MCF 10A (cell line): ENCODE measurements at regions not wholly inside any gene's neighbourhood (a gene's known extent, or its start where the extent isn't known, plus 50 kb on each side); places are given as distances from the start of the nearest gene placed in this dataset.

ENCODE experiments used
- BruUV-seq: library from RNA; stranded (reverse); fragments of 400-500 nt; replicated peaks from 2 replicates; lab custom pipeline; 2021; lab: Mats Ljungman, UMichigan
- CTCF ChIA-PET: fragments of 300-600 bp; sonication (Branson Sonifier 250); formaldehyde crosslinking; extraction: SDS; loops from one replicate; lab custom pipeline; 2021; ENCODE audit warnings: antibody characterized with exemption, inconsistent platforms; lab: Yijun Ruan, JAX
- POLR2A ChIA-PET: fragments of 300-600, 350-650 bp; sonication (Branson Sonifier 250); formaldehyde crosslinking; extraction: SDS; loops from one replicate; lab custom pipeline; 2020; ENCODE audit warnings: antibody characterized with exemption, inconsistent platforms; lab: Yijun Ruan, JAX
- DNase-seq: peaks from one replicate; pipeline ENCODE4 v3.0.0-alpha.2; 2018; ENCODE audit not compliant: unreplicated experiment
- H3K27ac Mint-ChIP-seq: one replicate; pipeline ENCODE4 v1.8.0; 2022; ENCODE audit warnings: mild to moderate bottlenecking, low read depth, mixed read lengths; ENCODE audit not compliant: unreplicated experiment
- H3K27me3 Mint-ChIP-seq: one replicate; pipeline ENCODE4 v1.8.0; 2022; ENCODE audit warnings: mixed read lengths; ENCODE audit not compliant: insufficient read depth, unreplicated experiment
- H3K36me3 Mint-ChIP-seq: one replicate; pipeline ENCODE4 v1.8.0; 2022; ENCODE audit warnings: mild to moderate bottlenecking, moderate library complexity, mixed read lengths; ENCODE audit not compliant: insufficient read depth, unreplicated experiment
- H3K4me1 Mint-ChIP-seq: one replicate; pipeline ENCODE4 v1.8.0; 2022; ENCODE audit warnings: mixed read lengths; ENCODE audit not compliant: insufficient read depth, unreplicated experiment
- H3K4me3 Mint-ChIP-seq: one replicate; pipeline ENCODE4 v1.8.0; 2022; ENCODE audit warnings: mild to moderate bottlenecking, moderate library complexity, mixed read lengths; ENCODE audit not compliant: unreplicated experiment
- H3K9me3 Mint-ChIP-seq: one replicate; pipeline ENCODE4 v1.8.0; 2022; ENCODE audit warnings: mixed read lengths; ENCODE audit not compliant: unreplicated experiment
- intact Hi-C: fragments of 100-400 bp; cut with micrococcal nuclease; formaldehyde crosslinking; loops from 2 replicates; pipeline ENCODE4 v1.14.1; 2022
- TF ChIP-seq, protein P1 (sequence below): fragments of 200-600 bp; IDR thresholded peaks from one replicate; pipeline ENCODE4 v1.8.0; 2022; ENCODE audit warnings: antibody characterized with exemption, mild to moderate bottlenecking; ENCODE audit not compliant: unreplicated experiment

DNA sequence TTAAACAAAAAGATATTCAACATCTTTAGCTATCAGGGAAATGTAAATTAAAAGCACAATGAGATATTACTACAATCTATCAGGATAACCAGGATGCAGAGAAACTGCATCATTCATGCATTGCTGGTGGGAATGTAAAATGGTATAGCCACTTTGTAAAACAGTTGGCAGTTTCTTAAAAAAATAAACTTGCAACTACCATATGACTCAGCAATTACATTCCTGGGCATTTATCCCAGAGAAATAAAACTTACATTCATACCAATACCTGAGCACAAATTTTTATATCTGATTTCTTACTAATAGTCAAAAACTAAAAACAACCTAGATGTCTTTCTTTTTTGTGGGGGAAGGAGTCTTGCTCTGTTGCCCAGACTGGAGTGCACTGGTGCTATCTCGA, 190.3 kb upstream of the TAB2 start:
- Mint-ChIP-seq H3K27me3 (peaks cover 35% of the 10 kb centered on the region), H3K4me3 (no peak overlapping the region), H3K4me1 (peaks cover 30% of the 10 kb centered on the region), H3K36me3 (no peaks in the 10 kb centered on the region), H3K27ac (no peak overlapping the region), H3K9me3 (peaks cover 12% of the 10 kb centered on the region)
- ChIA-PET POLR2A (interaction anchor here (1.0 kb wide), 1 partner anchor 251 kb away, joined by 3 read pairs; no protein-coding TSS in a partner anchor), CTCF (interaction anchor here (0.7 to 2.8 kb wide), 3 partner anchors 48 to 305 kb away, joined by 3 to 11 read pairs (median 9); no protein-coding TSS in a partner anchor)
- TF ChIP-seq, protein P1, sequence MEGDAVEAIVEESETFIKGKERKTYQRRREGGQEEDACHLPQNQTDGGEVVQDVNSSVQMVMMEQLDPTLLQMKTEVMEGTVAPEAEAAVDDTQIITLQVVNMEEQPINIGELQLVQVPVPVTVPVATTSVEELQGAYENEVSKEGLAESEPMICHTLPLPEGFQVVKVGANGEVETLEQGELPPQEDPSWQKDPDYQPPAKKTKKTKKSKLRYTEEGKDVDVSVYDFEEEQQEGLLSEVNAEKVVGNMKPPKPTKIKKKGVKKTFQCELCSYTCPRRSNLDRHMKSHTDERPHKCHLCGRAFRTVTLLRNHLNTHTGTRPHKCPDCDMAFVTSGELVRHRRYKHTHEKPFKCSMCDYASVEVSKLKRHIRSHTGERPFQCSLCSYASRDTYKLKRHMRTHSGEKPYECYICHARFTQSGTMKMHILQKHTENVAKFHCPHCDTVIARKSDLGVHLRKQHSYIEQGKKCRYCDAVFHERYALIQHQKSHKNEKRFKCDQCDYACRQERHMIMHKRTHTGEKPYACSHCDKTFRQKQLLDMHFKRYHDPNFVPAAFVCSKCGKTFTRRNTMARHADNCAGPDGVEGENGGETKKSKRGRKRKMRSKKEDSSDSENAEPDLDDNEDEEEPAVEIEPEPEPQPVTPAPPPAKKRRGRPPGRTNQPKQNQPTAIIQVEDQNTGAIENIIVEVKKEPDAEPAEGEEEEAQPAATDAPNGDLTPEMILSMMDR = no peak
- peak; percentile 58 for DNase-seq
- BruUV-seq = no TSS peak
- intact Hi-C loops = loop anchor here (5.0 kb wide), 1 partner anchor 190 kb away; the partner anchor contains the start of gene TAB2

DNA sequence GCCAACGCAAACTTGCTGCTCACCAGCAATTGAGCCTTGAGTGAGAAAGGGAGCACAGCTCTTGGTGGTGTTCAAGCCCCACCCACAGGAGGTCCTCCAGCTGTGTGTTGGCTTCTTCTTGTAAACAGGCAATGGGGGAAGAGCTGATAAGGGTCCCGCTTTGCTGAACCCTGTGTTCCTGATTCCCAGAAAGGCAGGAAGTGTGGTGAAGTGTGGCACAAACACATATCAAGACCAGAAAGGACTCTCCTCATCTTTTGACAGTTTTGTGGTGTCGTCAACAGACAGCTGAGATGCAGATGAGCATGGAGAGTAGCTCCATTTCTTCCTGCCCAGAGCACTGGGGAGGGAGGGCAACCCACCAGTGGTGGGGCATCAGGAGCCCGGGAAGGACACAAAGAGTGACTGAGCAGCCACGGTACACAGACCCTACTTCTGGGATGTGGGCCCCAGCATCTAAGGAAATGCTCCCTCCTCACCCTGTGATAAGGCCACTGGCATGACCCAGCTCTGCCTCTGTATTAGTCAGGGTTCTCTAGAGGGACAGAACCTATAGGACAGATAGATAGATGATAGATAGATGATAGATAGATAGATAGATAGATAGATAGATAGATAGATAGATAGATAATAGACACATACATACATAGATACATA, 188.9 kb upstream of the TAB2 start:
- POLR2A ChIA-PET = no interaction called here
- no TSS peak for BruUV-seq
- DNase-seq = no peak
- Mint-ChIP-seq H3K27me3 (peaks cover 21% of the 10 kb centered on the region), H3K4me3 (no peak overlapping the region), H3K9me3 (peaks cover 8% of the 10 kb centered on the region), H3K4me1 (peaks cover 30% of the 10 kb centered on the region), H3K27ac (no peak overlapping the region), H3K36me3 (no peaks in the 10 kb centered on the region)
- intact Hi-C loops = loop anchor here (5.0 kb wide), 1 partner anchor 189 kb away; the partner anchor contains the start of gene TAB2
- CTCF ChIA-PET = interaction anchor here (0.5 to 2.7 kb wide), 5 partner anchors 49 to 569 kb away, joined by 3 to 9 read pairs (median 3); partner anchors contain the start of gene TAB2
- TF ChIP-seq, protein P1 = no peak

DNA sequence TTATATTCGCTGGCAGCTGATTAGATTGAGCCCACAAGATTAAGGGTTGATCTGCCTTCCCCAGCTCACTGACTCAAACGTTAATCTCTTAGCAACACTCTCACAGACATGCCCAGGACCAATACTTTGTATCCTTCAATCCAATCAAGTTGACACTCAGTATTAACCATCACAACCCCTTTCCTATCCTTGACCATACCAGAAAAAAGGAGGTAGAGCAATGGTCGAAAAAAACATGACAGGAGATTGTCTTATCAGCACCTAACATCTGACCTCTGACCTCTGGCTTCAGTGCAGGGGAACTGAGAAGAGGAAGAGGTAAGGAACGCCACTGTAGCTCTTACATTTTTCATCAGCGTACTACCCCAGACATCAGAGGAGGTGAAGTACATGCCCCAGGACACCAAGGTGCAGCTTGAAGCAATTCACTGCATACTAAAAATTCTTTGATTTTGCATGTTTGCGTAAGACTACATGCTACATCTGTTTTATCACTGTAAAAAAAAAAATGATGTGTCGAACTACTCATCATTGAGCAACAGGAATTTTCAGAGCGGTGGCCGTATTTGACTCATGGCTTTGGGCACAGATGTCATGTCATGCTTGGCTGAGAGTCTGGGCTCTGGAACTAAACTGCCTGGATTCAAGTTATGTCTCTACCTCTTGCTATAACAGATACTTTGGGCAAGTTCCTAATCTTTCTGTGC, 188.0 kb upstream of the TAB2 start:
- ChIA-PET CTCF (interaction anchor here (0.5 to 1.6 kb wide), 4 partner anchors 70 to 570 kb away, joined by 3 to 4 read pairs (median 3); no protein-coding TSS in a partner anchor), POLR2A (interaction anchor here (0.5 to 0.9 kb wide), 4 partner anchors 13 to 148 kb away, joined by 3 to 4 read pairs (median 3); no protein-coding TSS in a partner anchor)
- peak; percentile 91 for DNase-seq
- peaks cover 12% of the 10 kb centered on the region for H3K27me3 Mint-ChIP-seq
- H3K4me1 Mint-ChIP-seq = peaks cover 30% of the 10 kb centered on the region
- BruUV-seq = no TSS peak
- peak overlapping the region; percentile 11 for H3K27ac Mint-ChIP-seq
- H3K9me3 Mint-ChIP-seq = peaks cover 1% of the 10 kb centered on the region
- no peaks in the 10 kb centered on the region for H3K36me3 Mint-ChIP-seq
- TF ChIP-seq, protein P1 = no peak
- H3K4me3 Mint-ChIP-seq = no peak overlapping the region
- intact Hi-C loops = loop anchor here (5.0 kb wide), 1 partner anchor 188 kb away; the partner anchor contains the start of gene TAB2

DNA sequence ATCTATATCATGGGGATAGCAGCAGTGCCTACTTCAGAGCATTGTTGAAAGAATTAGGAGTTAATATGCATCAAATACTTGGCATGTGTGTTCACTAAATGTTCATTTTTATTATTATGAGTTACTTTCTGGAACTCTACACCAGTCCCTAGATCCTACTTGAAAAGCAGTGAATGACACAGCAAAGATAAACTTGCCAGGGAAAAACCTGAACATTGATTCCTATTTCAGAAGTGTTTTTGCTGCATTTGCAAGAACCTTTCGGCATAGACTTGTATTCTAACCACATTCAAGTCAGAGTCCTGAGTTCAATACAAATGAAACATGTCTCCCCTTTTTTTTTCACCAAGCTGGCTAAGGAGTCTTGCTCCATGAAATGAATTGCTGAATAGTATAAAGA, 187.4 kb upstream of the TAB2 start:
- ChIA-PET CTCF (interaction anchor here (0.7 to 1.6 kb wide), 3 partner anchors 40 to 118 kb away, joined by 3 read pairs; no protein-coding TSS in a partner anchor), POLR2A (interaction anchor here (0.5 to 0.9 kb wide), 5 partner anchors 14 to 120 kb away, joined by 3 to 4 read pairs (median 3); no protein-coding TSS in a partner anchor)
- Mint-ChIP-seq H3K36me3 (no peaks in the 10 kb centered on the region), H3K4me1 (peaks cover 30% of the 10 kb centered on the region), H3K9me3 (no peaks in the 10 kb centered on the region), H3K4me3 (no peak overlapping the region), H3K27me3 (peaks cover 6% of the 10 kb centered on the region), H3K27ac (peak overlapping the region; percentile 11)
- no peak for DNase-seq
- TF ChIP-seq, protein P1 = no peak
- intact Hi-C loops = no loop called here
- no TSS peak for BruUV-seq
